ENCODE measurements at regions not wholly inside any gene's neighbourhood (a gene's known extent, or its start where the extent isn't known, plus 50 kb on each side); places are given as distances from the start of the nearest gene placed in this dataset.

GRCh38 chr5:13212886-13213285, 731.6 kb downstream of the DNAH5 start:
- TF ChIP-seq EP300 (IDR thresholded peaks at IDR 0.05) (no peak), CTCF (IDR thresholded peaks at IDR 0.05) (no peak), POLR2A (IDR thresholded peaks at IDR 0.05) (no peak), POLR2AphosphoS5 (IDR thresholded peaks at IDR 0.05) (no peak)
